Midbrain (tissue), 1 donor: ENCODE measurements at regions not wholly inside any gene's neighbourhood (a gene's known extent, or its start where the extent isn't known, plus 50 kb on each side); places are given as distances from the start of the nearest gene placed in this dataset.
"Not testable (repeated sequence)": the region's sequence is repeated elsewhere in the genome, so short reads cannot be mapped to it uniquely, and the experiment has no call there.

Source experiments
- DNase-seq: peaks from one replicate; lab custom pipeline; 2025; lab: John Stamatoyannopoulos, UW

DNA sequence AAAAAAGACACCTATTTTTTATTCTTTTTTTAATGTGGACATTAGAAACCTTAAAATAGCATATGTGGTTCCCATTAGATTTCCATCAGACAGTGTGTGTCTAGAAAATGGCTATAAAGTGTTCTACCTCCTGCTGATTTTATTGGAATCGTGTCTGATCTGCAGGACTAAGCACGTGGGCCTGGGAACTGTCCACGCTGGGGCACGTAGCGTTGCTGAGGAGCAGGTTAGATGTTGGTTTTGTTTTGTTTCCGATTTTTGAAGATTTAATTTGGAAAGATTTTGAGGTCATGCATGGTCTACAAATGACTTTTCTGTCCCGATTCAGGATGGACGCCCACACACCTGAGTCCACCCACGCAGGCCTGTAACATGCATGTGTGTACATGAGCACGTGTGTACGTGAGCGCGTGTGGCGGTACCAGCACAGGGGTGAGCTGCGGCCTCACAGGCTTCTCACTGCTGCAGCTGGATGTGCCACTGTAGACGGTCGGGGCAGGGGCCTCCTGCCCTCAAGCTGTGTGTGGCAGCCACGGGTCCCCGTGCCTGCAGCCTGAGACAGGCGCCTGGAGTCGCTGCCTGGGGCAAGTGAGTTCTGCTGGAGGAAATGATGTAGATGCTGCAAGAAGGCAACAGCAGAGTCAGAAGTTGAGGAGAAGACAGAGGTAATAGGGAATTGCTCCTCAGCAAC lies 99.7 kb upstream of the CTDP1 start:
- DNase-seq = no peak

DNA sequence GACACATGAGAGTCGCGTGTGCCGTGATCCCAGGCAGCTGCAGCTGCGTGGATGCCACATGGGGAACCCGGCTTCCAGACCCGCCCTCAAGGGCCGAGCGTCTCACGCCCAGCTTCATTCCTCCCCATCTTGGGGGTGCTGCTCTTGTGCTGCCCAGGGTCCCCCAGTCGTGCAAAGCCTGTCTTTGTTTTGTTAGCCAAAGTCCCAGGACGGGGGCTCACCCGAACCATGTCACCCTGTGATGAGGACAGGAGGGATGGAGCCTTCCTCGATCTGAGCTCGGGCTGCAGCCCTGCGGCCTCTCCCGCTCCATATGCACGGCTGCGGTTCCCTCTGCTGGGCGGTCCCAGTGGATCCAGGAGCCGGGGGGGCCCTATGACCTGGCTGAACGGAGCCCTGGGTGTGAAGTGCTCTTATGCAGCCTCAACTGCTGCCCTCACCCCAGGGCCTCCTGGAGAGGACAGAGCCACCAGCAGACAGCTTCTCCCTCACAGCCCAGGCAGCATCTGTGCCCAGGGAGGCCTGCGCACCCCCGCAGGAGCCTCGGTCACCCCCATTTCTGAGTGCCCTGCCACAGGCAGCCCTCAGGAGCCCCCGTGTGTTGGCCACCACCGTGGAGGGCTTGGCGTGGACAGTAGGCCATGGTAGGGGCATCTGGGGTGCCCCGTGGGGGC lies 99.0 kb upstream of the CTDP1 start:
- DNase-seq = no peak

DNA sequence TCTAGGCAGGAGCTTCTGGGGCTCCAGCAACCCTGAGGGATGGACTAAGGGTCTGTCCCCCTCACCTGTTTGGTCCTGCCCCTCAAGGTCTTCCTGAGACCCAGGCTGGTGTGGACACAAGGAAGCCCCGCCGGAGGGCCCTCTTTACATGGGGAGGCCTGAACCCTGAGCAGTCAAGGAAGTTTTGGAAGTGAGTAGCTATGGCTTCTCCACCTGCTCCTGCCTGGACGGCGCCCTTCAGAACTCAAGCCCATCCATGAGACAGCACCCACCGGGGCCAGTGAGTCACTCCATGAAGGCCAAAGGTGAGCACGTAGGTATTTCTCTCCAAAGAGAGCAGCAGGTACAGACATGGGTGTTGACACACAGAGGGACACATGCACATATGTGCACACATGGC lies 98.2 kb upstream of the CTDP1 start:
- DNase-seq = no peak

DNA sequence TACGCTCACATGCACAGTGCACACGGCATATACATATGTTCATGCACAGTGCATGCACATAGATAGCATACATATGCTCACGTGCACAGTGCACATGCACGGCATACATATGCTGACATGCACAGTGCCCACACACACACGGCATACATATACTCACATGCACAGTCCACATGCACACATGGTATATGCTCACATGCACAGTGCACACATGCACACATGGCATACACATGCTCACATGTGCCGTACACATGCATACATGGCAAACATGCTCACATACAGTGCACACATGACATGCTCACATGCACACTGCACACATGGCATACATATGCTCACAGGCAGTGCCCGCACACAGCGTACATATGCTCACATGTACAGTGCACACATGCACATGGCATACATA lies 97.7 kb upstream of the CTDP1 start:
- DNase-seq = no peak

DNA sequence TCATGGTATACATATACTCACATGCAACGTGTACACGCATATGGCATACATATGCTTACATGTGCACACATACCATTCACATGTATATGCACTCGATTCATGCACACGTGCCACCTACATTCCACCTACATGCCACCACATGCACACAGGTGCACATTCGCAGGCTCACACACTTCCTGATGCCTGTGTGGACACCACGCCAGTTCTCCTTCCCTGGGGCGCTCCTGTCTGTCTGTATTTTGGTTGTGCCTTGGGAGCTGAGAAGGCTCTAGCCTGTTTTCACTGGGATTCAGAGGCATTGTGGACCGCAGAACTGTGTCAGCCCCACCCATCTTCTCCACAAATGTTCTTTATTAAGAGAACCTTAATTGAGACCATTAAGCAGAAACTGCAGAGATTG lies 96.6 kb upstream of the CTDP1 start:
- no peak for DNase-seq

DNA sequence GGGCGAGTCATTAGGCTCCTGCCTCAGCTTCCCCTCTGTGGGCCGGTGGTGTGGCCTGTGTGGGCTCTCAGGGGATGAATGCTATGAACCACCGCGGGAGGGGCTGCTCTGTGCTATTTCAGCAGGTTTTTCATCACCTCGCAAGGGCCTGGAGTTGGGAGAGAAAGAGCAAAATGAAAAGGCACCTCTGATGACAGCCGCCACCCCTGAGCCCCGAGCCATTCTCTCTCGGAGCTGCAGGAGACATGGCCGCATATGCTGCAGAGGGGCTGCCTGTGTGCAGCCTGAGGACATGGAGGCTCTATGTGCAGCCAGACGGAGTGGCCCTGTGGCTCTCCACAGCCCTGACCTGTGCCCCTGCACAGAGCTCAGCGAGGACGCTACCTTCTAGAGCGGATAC lies 96.2 kb upstream of the CTDP1 start:
- DNase-seq = no peak

DNA sequence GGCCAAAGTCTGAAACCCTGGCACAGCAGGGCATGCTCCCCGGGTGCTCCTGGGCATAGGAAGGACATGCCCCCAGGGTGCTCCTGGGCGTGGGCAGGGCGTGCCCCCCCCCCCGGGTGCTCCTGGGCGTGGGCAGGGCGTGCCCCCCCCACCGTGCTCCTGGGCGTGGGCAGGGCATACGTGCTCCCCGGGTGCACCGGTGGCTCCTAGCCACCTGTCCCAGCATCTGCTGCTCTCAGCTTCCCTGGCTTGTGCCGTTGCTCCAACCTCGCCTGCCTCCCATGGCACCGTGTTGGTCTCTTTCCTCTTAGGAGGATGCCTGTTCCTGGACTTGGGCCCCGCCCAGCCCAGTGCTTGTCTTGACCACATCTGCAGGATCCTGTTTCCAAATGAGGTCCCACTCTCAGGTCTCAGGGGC lies 95.6 kb upstream of the CTDP1 start:
- DNase-seq = no peak

DNA sequence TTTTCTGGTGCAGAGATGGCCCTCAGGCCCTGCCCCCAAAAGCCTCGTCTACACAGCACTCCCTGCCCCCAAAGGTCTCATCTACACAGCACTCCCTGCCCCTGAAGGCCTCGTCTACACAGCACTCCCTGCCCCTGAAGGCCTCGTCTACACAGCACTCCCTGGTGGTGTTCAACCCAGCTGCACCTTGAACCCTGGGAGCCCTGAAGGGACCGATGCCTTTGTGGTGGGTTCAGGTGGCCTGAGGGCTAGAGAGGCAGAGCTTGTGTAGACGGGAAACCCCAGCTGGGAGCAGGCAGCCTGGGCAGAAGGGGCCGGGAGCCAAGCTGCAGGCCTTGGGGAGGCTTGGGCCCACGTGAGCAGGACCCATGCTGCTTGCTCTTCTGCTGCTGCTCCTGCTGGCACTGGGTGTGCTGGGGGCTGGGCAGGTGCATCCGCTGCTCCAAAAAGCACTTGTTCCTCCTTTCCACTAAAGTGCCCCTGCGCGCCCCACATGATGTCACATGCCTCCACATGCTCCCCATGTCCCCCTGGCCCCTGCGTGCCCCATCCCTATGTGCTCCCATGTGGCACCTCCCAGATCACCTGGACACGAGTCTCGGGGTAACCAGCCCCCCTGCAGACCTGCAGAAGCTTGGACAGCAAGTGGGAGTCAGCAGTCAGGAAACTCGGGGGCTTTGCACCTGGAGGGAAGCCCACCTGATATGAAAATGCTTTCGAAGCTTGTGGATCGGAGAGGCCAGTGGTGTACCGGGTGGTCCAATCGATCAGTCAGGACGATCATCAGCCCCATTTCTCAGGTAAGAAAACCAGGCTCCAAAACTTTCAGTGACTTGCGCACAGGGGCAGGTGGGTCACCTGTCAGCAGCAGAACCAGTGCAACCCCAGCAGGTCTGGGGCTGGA lies 94.9 kb upstream of the CTDP1 start:
- no peak for DNase-seq

DNA sequence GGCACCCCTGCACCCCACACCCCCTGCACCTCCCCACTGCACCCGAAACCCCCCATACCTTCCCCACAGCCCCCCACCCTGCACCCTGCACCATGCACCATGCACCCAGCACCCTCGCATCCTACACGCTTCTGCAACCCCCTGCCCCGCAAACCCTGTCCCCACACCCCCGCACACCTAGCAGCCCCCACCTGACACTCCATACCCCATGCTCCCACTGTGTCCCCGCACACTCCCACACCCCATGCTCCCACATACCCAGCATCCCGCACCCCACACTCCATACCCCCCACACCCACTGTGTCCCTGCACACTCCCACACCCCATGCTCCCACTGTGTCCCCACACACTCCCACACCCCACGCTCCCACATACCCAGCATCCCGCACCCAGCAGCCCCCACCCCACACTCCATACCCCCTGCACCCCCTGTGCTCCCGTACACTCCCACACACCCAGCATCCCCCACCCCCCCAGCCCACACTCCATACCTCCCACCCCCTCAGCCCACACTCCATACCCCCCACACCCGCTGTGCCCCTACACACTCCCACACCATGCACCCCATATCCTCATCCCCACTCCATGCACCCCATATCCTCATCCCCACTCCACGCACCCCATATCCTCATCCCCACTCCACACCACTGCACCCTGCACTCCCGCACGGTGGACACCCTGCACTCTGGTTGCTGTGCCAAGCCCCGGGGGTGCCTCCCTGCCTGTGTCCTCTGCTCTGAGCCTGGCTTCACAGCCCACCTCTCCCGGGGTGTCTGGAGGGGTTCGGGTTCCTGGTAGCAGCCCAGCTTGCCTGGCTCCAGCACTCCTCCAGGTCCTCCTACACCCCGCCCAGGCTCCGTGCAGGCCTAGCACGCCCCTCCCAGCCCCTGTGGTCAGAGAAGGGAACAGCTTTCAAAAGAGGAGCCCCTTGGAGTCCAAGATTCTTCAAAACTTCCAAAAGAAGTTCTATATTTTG lies 93.9 kb upstream of the CTDP1 start:
- no peak for DNase-seq

DNA sequence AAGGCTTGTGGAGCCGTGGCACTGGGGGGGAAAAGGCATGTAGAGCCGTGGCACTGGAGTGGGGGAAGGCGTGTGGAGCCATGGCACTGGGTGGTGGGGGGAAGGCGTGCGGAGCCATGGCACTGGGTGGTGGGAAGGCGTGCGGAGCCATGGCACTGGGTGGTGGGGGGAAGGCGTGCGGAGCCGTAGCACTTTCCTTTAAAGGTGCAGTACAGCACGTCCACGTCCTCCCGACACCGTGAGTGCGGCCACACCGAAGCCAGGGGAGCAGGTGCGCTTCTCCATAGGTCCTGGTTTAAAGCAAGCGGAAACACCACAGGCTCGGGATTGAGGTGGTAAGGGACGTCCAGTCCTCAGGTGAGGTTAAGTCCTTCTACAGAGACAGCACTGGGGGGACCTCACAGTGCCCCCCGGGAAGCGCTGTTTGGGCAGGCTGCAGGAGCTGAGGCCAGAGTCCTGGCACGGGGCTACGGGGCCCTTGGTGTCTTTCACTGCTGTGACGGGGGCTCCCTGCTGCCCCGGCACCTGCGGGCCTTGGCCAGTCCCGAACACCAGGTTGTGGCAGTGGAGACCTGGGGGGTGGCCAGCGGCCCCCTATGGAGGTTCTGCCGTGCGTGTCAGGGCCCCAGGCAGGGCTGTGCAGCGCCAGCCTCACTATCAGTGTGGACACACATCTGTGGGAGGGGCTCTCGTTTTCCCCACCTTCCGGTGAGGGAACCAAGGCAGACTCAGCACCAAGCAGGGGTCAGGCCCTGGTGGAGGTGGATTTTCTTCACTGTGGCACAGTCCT lies 93.0 kb upstream of the CTDP1 start:
- no peak for DNase-seq

DNA sequence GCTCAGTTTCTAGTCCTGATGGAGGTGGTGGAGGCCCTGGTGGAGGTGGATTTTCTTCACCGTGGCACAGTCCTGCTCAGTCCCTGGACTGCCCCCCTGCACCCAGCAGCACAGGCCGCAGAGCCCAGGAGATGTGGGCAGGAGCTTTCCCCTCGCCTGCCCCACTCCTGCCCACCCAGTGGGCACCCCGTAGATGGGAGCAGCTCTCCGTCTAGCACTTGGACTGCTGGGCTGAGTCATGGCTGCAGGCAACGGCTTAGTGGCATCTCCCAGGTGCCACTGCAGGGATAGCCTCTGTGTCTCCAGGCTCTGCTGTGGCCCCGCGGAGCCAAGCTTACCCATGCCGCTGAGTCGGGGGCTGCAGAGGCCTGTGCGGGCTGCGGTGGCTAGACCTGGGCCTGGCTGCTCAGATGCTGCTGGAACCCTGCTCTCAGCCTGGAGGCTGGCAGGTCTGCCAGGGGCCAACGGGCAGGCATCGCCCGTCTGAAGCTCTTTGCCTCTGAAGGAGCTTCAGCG lies 92.3 kb upstream of the CTDP1 start:
- no peak for DNase-seq

DNA sequence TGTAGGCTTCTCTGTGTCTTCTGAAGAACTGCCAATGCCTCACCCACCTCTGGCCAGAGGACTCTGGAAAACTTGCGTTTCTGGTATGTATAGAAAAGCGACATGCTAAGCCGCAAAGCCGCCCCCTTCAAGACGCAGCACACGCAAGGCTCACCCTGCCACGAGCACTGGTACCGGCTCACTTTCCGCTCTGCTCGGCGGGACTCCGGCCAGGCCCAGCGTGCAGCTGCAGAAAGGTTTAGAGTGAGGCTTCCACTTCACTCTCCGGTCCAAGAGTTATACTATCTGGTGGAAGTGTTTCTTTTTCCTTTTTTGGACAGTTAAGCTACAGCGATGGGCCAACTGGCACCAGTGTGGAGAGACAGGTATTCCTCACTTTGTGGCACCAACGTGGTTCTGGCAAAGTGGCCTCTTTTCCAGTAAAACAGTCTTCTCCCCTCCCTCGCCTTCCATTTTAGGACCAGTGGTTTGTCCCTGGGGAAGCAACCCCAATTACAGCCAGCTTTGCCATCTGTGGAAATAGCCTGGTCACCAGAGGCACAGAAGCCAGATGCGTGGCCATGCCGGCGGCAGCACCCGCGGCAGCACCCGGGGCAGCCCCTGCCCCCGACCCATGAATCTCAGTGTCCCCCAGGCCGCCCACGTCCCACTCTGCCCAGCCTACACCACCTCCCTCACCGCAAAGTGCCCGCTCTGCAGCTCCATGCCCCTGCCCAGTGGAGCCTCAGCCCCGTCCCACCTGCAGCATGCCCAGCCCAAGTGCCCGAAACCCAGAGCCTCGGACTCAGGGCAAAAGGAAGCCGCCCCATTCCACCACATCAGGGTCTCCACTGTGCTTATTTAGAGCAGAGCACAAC lies 91.6 kb upstream of the CTDP1 start:
- no peak for DNase-seq

DNA sequence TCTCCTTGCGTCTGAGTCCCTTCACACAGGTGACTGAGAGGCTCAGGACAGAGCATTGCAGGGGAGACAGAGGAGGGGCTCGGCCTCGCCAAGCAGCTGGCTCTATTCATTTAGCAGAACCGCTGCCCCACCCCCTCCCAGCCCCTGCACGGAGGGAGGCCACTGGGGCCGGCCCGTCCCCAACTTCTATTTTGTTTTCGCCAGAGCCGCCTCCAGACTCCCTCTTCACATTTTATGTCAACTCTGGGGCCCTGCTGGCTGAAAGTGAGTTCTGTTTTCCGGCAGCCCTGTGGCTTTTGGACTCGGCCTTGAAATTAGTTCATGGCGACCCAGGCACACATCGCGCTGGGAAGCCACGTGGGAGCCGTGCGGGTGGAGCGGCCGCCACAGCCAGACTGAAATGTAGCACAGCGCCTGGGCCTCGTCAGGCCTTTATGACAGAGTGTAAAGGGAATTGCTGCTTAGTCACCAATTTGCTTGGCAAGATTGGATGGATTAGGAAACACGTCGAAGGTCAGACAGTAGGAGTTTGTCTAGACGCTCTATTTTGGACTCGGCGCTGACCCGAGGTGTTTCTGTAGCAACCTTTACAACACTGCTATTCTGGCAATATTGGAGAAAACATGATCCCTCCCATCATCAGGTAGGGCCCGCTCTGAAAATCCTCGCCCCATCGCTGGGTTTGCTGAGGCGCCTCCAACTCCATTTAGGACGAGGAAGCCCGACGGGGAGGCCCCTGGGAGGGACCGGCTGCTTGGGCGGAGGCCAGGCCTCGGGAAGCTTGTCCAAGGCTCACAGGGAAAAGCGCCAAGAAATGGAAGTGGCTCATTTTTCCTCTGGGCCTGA lies 90.7 kb upstream of the CTDP1 start:
- DNase-seq = peak; percentile 45

DNA sequence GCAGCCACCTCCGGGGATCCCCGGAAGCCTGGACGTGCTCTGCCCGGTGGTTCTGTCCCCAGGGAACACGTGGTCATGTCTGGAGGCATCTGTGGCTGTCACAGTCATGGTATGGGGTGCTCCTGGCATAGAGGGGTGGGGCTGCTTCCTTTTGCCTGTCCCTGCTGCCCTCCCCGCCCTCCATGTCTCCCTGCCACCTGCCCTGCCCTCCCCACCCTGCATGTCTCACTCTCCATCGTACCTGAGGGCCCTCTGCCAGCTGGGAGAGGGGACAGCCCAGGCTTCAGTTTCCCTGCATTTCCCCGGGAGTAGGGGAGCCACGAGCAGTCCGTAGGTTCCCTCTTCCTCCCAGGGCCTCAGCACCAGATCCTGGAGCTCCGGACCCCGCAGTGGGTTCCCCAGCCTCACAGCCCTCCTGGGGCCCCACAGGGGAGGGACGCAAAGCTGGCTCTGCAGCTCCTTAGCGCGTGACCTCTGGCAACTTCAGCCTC lies 90.0 kb upstream of the CTDP1 start:
- no peak for DNase-seq

DNA sequence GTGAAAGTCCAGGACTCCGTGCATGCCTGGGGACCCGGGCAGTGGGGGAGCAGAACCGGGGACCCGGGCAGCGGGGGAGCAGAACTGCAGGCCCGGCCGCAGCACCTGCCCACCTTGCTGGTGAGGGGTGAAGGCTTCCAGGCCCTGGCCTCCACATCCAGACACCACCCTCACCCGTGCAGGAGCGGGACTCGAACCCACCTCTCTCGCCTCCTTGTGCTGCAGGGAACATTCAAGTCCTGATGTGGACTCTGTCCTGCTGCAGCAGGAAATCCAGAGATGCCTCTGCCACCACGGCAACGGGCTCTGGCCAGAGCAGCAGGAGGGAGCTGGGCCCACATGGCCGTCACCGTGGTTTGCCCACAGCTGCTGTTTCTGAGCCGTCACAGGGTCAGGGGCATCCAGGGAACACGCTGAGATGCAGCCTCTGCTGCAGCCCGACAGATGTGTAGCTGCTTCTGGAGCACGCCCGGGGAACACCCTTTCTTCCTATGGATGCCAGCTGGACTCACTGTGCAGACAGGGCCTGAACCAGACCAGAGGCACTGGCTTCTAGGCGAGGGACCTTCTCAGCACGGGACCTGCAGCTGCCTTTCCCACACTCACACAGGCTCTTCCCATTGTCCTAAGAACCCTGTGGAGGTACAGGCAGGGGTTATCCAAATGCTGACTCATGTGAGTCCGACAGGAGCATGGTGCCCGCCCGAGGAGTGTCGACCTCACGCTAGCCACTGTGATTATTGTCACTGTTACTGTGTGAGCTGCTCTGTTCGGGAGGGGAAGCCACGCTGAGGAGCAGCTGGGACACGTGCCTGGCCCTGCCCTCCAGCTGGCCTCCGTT lies 89.2 kb upstream of the CTDP1 start:
- DNase-seq = peak; percentile 1

DNA sequence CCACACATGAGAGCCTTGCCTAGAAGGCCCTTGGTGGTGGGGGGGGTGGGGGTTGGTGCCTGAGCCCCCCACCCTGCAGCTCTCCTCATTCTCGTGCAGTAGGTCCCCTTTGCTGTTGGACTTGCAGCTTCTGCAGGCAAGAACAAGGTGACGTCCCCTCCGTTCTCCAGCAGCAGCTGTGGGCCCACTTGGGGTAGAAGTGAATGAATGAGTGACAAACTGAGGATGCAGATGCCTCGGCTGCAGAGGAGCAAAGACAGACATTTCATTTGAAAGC lies 88.6 kb upstream of the CTDP1 start:
- no peak for DNase-seq

DNA sequence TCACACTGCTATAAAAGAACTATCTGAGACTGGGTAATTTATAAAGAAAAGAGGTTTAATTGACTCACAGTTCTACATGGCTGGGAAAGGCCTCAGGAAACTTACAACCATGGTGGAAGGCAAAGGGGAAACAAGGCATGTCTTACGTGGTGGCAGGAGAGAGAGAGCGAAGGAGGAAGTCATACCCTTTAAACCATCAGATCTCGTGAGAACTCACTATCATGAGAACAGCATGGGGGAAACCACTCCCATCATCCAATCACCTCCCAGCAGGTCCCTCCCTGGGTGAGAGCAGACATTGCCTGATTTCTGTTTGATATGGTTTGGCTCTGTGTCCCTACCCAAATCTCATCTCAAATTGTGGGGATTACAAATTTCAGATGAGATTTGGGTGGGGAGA lies 86.9 kb upstream of the CTDP1 start:
- not testable (repeated sequence) for DNase-seq

DNA sequence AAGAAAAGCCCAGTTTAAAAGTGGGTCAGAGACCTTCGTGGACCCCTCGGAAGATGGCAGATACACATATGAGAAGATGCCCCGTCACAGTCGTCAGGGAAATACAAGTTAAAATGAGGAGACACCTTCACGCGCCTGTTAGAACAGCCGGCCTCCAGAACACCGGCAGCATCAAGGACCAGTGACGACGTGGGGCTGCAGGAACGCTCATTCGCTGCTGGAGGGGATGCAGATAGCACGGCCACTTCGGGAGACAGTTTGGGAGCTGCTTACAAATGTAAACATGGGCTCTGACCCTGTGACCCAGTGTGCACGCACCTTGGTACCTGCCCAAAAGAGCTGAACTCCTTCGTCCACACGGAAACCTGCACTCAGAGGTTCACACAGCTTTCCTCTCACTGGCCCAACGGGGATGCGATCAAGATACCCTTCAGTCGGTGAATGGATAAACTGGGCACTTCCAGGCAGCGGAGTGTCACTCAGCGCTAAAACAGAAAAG lies 83.7 kb upstream of the CTDP1 start:
- no peak for DNase-seq
